NAMALWA (cell line): ENCODE measurements at regions not wholly inside any gene's neighbourhood (a gene's known extent, or its start where the extent isn't known, plus 50 kb on each side); places are given as distances from the start of the nearest gene placed in this dataset.

ENCODE experiments used
- DNase-seq: peaks from one replicate; pipeline ENCODE4 v3.0.0-alpha.2; 2015; ENCODE audit warnings: low spot score

GRCh38 chr9:107211284-107211923, 71.7 kb upstream of the RAD23B start:
- no peak for DNase-seq

DNA sequence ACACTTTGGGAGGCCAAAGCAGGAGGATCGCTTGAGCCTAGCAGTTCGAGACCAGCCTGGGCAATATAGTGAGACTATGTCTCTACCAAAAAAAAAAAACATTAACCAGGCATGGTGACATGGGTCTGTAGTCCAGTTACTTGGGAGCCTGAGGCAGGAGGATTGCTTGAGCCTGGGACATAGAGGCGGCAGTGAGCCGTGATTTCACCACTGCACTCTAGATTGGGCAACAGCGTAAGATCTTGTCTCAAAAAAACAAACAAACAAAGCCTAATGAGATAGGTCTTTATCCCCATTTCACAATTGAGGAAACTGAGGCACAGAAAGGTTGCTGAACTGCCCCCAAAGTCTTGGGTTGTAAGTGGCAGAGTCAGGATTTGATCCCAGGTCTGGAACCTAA, 70.5 kb upstream of the RAD23B start:
- no peak for DNase-seq

DNA sequence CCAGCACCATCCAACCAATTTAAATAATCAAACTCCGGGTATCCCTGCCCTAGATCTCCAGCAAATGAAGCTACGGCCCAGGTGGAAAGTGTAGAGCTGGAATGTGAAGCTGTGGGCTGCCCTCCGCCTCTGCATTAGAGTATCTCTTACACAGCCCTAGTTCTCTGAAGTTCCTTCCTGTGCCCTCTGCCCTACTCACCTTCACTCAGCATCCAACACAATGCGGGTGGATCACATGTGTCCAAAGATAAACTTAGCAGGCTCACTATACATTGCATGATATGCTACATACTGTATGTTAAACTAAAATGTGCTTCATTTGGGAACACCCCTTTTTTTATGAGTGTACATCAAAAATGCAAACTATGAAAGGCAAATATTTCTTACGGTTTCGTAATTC, 70.0 kb upstream of the RAD23B start:
- no peak for DNase-seq

- no peak for DNase-seq
Observed at GRCh38 chr9:107213561-107214028, 69.5 kb upstream of the RAD23B start.

DNA sequence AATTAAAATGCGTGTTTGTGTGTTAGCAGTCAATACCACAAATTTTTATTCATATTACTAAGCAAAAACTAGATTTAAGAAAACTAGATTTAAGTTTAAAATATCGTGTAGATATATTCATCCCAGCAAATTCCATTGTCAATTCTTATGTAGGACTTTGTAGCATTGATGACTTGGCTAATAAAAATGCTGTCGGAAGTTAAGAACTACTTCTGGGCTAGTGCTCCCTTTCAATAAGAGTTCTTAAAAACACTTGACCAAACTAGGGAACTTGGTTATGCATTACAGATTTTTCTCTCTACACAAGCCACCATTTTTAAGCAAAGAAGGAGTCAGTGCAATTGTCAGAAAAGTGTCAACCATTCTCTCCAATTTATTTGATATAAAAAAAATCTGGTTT, 68.7 kb upstream of the RAD23B start:
- DNase-seq, result no peak

- no peak for DNase-seq
Observed at GRCh38 chr9:107214915-107215314, 68.2 kb upstream of the RAD23B start.

DNA sequence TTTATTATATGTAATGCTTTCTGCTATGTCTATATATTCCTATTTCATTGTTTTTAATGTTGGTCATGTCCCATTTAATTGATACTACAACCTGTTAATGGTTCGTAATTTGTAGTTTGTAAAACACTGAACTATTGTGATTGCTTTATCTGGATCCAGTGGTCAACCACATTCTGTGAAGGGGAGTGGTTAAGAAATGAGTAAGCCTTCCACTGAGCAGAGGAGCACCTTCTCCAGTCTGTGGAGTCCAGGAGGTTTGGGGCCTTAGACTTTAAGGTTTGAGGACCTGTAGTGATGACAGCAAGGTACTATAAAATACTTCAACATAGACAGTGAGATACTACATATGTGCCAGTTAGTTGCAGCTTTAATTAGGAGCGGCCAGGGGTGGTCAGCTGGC, 67.7 kb upstream of the RAD23B start:
- DNase-seq, result no peak

DNA sequence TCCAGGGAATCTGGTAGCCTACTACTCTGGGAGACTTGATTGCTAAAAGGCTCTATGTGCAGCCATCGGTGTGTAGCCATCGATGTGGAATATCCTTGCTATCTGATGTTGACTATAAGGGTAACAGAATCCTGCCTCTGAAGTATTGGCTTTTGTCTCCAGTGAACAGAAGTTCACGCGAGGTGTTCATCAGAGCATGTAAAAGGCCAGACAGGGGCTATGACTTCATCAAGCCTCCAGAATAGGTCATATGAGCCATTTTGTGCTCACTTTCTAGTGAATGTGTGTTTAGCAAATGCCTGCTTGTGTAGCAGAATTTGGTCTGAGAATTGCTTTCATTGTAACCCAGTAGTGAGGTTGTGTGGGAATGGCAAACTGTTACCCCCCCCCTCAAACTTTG, 66.8 kb upstream of the RAD23B start:
- DNase-seq, result no peak

- DNase-seq, result no peak
Observed at GRCh38 chr9:107218829-107219485, 64.1 kb upstream of the RAD23B start.

DNA sequence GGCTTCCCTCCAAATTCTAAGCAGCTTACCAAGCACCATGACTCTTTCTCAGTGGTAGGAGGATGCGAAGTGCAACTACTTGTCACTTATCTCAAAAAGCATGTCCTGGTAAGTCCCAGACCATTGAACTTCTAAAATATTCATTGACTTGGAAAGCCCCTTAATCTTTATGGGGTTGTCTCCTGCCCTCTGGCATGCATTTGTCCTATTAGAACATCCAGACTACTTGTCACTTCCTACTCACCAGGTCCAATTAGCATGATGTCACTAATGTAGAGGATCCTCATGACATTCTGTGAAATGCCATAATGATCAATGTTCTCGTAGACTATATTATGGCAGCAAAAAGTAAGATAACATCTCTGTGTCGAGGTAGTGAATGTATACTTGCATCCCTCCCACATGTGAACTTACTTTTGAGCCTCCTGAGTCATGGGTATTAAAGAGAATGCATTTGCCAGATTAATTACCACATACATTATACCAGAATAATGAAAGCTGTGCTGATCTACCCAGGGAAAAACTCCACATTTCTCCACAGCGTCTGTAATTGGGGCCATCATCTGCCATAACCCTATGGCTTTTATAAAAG, 63.5 kb upstream of the RAD23B start:
- DNase-seq, result no peak

DNA sequence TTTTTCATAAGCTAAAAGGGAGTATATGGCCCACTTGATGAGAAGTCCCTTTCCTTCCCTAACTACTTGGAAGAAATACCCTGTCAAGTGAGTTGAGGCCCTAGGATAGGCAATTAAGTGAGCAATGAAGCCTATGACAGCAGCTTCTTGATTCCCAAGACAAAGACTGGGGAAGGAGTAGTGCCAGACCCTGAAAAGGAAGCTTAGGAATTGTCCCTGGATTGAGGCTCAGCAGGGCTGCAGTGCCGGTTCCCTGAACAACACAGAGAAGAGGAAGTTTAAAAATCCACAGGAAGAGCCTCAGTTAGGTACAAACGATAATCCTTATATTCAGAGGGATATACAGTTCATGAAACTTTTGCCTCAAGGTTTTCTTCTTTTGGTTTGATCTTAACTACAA, 61.8 kb upstream of the RAD23B start:
- no peak for DNase-seq

DNA sequence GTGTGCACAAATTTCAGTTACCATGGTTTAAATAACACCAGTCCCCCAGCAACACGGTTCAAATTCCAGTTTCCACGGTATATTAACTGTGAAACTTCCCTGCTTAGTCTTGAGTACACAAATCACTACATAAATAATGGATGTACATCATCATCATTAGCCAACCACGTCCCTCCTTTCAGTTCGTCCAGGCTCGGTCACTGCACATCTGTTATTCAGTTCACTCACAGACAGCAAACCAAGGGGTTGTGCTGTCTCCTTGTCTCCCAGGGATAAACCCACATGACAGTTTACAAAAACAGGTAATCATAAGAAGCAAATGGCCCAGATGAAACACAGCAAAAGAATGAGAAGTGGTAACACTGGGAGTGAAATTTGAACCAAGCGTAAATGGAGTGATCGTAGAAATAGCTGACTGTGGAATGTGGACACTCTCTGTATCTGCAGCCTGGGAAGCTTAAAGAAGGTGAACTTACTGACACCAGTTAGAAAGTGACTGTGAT, 61.0 kb upstream of the RAD23B start:
- DNase-seq, result no peak

DNA sequence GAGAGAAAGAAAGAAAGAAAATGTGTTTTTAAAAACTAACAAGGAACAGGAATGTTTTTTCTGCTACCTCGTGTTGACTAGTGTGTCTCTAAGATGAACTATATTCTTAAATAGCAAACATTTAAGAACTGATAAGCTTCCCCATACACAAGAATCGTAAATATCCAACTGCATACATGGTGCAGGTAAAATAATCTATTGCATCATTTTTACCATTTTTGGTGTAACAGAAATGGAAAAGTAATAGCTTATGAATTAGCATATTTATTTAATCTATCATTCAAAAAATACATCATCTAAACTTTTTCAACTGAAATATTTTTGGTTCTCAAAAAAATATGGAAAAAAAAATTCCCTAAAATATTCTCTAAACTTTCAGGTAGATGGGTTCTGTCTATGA, 59.7 kb upstream of the RAD23B start:
- no peak for DNase-seq

DNA sequence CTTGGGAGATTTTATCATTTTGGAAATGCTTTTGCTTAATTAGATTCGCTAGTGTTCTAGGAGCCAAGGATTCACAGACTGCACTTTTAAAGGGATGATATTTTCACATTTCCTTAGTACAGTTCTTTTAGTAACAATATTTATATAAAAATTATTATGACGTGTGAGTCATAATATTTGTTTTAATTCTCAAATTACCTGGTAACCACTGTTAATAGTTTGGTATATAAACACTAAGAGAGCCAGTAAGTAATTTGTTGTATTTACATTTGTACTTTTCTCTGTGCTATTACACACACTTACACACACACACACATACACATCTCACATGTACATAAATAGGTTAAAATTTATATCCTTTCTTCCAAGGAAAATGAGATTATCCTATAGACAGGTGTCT, 58.8 kb upstream of the RAD23B start:
- DNase-seq, result no peak

- no peak for DNase-seq
Observed at GRCh38 chr9:107226421-107226820, 56.7 kb upstream of the RAD23B start.

GRCh38 chr9:107227774-107228173, 55.3 kb upstream of the RAD23B start:
- DNase-seq, result no peak

DNA sequence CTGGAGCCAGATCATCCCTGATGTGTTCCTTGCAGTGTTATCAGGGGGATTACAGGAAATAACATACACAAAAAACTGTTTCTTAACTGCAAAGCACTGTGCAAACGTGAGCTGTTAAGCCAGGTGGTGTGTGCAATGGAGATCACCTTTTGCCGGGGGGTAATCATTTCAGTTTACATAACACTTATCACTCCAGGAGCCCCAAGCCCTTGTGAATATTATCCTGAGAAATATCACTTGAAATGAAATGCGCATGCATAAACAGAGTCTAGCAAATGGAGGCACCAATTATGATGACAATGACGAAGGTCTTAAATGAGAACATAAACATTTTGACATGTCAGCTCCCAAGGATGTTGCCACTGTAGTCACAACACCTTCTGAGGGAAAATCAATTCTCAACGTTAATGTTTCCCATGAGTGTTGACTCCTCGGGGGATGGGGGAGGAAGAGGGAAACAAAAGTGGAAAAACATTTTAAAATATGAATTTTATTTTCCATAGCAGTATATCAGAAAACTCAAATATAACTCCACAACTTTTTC, 54.5 kb upstream of the RAD23B start:
- no peak for DNase-seq

- no peak for DNase-seq
Observed at GRCh38 chr9:107229241-107229741, 53.8 kb upstream of the RAD23B start.
